ENCODE measurements at regions not wholly inside any gene's neighbourhood (a gene's known extent, or its start where the extent isn't known, plus 50 kb on each side); places are given as distances from the start of the nearest gene placed in this dataset.

DNA sequence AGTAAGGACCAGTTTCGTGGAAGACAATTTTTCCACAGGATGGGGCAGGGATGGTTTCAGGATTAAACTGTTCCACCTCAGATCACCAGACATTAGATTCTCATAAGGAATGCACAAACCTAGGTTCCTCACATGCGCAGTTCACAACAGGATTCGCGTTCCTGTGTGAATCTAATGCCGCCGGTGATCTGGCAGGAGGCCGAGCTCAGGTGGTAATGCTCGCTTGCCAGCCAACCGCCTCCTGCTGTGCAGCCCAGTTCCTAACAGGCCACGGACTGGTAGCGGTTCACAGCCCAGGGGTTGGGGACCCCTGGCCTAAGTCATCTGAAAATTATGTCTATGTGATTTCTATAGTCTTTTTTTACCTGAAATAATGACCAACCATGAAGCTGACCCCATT is 217.5 kb downstream of the TMEM200A start:
- Histone ChIP-seq H3K27ac (no peak overlapping the region), H3K4me1 (ENCODE audit: low read depth) (no peaks in the 10 kb centered on the region), H3K9me3 (ENCODE audit: low read depth) (no peaks in the 10 kb centered on the region), H3K27me3 (no peaks in the 10 kb centered on the region), H3K36me3 (no peaks in the 10 kb centered on the region), H3K4me3 (no peak overlapping the region)
- DNase-seq (ENCODE audit: low read depth in 1 of 2, low spot score in 1 of 2) = no peak
- TF ChIP-seq, protein P1, sequence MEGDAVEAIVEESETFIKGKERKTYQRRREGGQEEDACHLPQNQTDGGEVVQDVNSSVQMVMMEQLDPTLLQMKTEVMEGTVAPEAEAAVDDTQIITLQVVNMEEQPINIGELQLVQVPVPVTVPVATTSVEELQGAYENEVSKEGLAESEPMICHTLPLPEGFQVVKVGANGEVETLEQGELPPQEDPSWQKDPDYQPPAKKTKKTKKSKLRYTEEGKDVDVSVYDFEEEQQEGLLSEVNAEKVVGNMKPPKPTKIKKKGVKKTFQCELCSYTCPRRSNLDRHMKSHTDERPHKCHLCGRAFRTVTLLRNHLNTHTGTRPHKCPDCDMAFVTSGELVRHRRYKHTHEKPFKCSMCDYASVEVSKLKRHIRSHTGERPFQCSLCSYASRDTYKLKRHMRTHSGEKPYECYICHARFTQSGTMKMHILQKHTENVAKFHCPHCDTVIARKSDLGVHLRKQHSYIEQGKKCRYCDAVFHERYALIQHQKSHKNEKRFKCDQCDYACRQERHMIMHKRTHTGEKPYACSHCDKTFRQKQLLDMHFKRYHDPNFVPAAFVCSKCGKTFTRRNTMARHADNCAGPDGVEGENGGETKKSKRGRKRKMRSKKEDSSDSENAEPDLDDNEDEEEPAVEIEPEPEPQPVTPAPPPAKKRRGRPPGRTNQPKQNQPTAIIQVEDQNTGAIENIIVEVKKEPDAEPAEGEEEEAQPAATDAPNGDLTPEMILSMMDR (IDR thresholded peaks at IDR 0.05; ENCODE audit: low read depth, low read length) = no peak

DNA sequence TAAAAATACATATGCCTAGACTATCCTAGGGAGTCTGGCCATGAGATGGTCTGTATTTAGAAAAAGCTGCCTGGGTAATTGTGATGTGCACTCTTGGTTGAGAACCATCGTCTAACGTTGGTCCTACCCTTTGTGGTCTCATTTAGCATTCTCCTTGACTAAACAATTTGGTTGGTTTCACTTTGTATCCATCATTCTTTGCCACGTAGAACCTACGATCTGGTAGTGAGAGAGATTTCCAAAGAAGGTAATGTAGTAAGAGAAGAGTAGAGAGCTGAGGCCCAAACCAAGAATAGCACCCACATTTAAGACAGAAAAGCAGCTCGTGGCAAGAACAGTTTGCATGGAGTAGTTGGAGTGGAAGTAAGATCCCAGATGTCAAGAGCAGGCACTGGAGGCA is 219.8 kb downstream of the TMEM200A start:
- no peaks in the 10 kb centered on the region for H3K4me1 ChIP-seq (ENCODE audit: low read depth)
- no peak for DNase-seq (ENCODE audit: low read depth in 1 of 2, low spot score in 1 of 2)
- no peaks in the 10 kb centered on the region for H3K27me3 ChIP-seq
- TF ChIP-seq, protein P1 (IDR thresholded peaks at IDR 0.05; ENCODE audit: low read depth, low read length) = no peak
- no peak overlapping the region for H3K4me3 ChIP-seq
- no peak overlapping the region for H3K27ac ChIP-seq
- no peaks in the 10 kb centered on the region for H3K36me3 ChIP-seq
- no peaks in the 10 kb centered on the region for H3K9me3 ChIP-seq (ENCODE audit: low read depth)

DNA sequence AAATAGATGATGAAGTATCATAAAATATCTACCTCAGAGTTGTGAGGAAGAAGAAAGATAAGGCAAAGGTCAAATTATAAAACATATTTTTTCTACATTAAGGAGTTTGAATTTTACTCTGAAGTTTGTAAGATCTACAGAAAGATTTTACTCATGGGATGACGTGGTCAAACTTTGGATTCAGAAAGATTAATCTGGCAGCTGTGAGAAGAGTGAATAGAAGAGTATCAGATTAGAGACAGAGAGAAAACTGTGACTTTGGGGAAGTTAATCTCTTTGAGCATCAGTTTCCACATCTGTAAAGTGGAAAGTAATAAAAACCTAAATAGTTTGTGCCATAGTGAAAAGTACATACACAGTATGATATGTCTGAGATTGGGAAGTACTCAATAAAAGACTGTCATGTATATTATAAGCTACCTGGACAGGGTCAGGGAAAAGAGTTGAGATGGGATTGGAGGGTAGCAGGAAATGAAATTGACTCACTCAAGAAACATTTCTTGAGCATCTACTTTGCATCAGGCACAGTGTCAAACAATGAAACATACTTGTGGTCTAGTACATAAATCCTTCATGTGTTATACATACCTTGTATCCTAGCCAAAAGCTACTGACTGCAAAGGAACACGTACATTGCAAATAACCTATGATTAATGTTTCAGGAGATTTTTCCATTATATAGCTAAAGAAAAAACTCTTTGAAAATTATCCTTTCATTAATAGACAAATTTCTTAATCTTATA is 222.1 kb downstream of the TMEM200A start:
- H3K4me3 ChIP-seq = no peak overlapping the region
- no peak overlapping the region for H3K27ac ChIP-seq
- TF ChIP-seq, protein P1 (IDR thresholded peaks at IDR 0.05; ENCODE audit: low read depth, low read length) = no peak
- no peaks in the 10 kb centered on the region for H3K36me3 ChIP-seq
- H3K27me3 ChIP-seq = no peaks in the 10 kb centered on the region
- no peaks in the 10 kb centered on the region for H3K4me1 ChIP-seq (ENCODE audit: low read depth)
- H3K9me3 ChIP-seq (ENCODE audit: low read depth) = no peaks in the 10 kb centered on the region
- DNase-seq (ENCODE audit: low read depth in 1 of 2, low spot score in 1 of 2) = peak in 1 of 2 donors; percentile 67

DNA sequence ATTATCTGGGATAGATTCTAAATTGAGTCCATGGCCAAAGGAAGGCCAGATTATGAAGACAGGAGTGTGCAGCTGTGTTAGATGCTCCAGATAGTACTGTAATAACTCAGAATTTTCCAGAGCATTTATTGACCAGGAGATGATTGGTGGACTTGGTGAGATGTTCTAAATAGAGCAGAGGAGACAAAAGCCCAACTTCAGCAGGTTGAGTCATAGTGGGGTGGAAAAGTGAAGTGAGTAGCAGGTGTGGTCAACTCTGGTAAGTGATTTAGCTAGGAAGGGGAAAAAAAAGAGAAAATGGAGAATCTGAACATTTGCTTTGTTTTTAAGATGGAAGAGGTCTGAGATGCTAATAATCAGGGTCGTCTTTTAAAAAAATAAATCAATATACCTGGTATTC is 227.4 kb downstream of the TMEM200A start:
- DNase-seq (ENCODE audit: low read depth in 1 of 2, low spot score in 1 of 2) = no peak
- H3K4me3 ChIP-seq = no peak overlapping the region
- H3K4me1 ChIP-seq (ENCODE audit: low read depth) = no peaks in the 10 kb centered on the region
- no peaks in the 10 kb centered on the region for H3K9me3 ChIP-seq (ENCODE audit: low read depth)
- TF ChIP-seq, protein P1 (IDR thresholded peaks at IDR 0.05; ENCODE audit: low read depth, low read length) = no peak
- H3K36me3 ChIP-seq = no peaks in the 10 kb centered on the region
- H3K27ac ChIP-seq = no peak overlapping the region
- no peaks in the 10 kb centered on the region for H3K27me3 ChIP-seq

DNA sequence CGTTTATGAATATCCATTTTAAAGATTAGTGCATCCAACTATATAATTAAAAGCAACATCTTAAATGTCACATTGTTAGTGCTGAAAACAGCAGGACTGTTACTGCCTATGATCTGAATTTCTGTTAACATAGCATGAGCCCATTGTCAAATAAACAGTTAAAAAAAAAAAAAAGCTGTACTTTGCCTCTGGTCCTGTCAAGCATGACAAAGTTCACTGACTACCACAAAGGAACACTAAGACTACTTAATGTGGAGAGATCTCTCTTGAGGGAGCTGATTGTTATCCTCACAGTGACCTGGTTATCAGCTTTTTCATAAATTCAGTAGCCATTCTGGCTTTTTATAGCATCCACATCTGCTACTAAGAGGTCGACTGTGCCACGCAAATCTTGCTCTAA is 228.1 kb downstream of the TMEM200A start:
- Histone ChIP-seq H3K27ac (no peak overlapping the region), H3K4me3 (no peak overlapping the region), H3K36me3 (no peaks in the 10 kb centered on the region), H3K4me1 (ENCODE audit: low read depth) (no peaks in the 10 kb centered on the region), H3K9me3 (ENCODE audit: low read depth) (no peaks in the 10 kb centered on the region), H3K27me3 (no peaks in the 10 kb centered on the region)
- no peak for DNase-seq (ENCODE audit: low read depth in 1 of 2, low spot score in 1 of 2)
- TF ChIP-seq, protein P1 (IDR thresholded peaks at IDR 0.05; ENCODE audit: low read depth, low read length) = no peak
